GM21381 (cell line): ENCODE measurements at regions not wholly inside any gene's neighbourhood (a gene's known extent, or its start where the extent isn't known, plus 50 kb on each side); places are given as distances from the start of the nearest gene placed in this dataset.

Experiments used
- ATAC-seq: cut with Tn5 transposase; IDR thresholded peaks from one replicate; pipeline ENCODE4 v1.9.1; 2021; ENCODE audit warnings: mild to moderate bottlenecking, moderate library complexity; ENCODE audit not compliant: unreplicated experiment

DNA sequence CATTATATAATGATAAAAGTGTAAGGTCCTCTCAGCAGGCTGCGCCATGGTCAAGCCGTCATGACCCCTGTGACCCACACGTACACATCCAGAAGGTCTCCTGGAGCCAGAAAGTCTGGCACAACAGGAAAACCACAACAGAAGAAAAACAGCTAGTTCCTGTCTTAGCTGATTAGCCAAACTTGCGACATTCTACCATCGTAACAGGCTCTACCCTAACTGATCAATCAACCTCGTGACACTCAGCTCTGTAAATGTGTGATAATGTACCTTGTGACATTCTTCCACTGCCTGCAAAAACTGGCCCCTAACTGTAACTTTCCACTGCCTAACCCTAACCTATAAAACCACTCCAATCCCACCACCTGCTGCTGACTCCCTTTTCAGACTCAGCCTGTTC is 316.4 kb upstream of the TUSC1 start:
- ATAC-seq: no peak

DNA sequence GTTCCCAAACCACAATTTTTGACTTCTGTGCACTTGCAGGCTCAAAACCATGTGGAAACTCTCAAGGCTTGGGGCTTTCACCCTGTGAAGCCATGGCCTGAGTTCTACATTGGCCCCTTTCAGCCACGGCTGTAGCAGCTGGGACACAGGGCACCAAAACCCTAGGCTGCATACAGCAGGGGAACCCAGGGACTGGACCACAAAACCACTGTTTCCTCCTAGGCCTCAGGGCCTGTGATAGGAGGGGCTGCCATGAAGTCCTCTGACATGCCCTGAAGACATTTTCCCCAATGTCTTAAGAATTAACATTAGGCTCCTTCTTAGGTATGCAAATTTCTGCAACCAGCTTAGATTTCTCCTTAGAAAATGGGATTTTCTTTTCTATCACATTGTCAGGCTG is 312.1 kb upstream of the TUSC1 start:
- no peak for ATAC-seq

DNA sequence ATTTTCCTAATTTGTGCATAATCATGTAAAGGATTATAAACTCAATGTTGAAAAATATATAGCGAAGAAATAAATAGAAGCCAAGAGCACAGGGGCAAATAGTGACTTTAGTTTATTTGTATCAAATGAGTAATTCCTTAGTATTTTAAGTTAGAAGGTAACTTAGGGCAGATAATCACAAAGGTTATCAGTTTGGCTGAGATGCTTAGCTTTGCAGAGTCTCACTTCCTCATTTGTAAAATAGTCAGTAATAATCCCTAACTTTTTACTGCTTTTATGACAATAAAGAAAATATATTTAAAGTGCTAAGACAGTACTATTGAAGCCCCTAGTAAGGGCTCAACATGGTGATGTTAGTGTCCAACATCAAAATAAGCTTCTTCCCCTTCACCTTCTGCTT is 297.4 kb upstream of the TUSC1 start:
- ATAC-seq: no peak

DNA sequence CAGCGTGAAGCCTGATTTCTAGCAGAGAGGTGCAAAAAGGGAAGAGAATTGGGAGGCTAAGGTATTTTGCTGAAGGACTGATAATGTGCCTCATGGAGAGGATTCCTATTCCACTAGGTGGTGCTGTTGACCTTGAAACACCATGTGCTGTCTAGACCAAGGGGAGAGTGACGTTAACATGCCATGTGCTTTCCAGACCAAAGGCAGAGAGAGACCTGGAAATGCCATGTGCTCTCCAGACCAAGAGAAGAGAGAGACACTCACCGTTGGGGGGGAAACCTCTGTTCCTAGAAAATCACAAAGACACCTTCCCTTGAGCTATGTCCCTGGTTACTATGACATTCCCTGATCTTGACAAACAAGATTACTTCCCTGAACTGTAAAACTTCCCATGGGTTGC is 286.0 kb upstream of the TUSC1 start:
- no peak for ATAC-seq

DNA sequence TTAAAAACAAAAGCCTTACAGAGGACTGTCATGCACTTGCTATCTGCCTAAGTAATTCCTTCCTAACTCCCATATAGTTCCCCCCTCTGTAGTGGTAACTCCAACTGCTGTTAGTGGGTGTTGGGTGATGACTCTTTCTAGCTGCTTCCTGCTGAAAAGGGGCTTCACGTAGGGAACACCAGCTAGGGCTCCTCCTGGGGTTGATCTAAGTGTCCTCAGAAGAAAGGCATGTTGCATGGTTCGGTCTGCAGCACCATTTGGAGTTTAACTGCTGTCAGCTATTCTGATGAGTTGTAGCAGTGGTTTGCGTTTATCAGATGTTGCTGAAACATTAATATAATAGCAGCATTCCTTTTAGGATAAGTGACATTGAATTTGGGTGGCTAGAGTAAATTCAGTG is 281.9 kb upstream of the TUSC1 start:
- no peak for ATAC-seq

DNA sequence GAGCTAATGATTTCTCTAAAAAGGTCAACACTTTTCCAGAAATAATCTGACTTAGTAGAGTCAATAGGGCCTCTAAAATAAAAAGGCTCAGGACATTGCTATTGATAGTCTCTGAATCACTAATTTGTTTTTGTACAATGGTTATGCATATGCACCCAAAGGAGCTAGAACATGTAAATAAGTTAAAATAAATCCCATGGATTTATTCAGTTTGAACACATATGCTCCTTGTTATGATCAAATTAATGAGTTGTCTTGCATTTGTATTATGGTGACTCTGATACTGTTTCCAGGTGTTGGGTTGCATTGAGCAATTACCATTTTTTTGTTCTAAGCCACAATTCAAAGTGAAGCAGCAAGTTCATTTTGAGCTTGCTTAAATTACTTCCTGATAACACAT is 276.0 kb upstream of the TUSC1 start:
- no peak for ATAC-seq

DNA sequence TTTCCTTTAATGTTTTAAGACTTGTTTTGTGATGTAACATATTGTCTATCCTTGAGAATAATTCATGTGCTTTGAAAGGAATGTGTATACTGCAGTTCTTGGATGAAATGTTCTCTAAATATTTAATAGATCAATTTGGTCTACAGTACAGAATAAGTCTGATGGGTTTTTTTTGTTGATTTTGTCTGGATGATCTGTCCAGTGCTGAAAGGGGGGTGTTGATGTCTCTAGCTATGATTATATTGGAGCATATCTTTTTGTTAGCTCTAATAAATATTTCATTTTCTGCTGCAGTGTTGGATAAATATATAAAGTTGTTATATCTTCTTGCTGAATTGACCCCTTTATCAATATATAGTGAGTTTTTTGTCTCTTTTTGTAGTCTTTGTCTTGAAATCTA is 269.9 kb upstream of the TUSC1 start:
- ATAC-seq: no peak

DNA sequence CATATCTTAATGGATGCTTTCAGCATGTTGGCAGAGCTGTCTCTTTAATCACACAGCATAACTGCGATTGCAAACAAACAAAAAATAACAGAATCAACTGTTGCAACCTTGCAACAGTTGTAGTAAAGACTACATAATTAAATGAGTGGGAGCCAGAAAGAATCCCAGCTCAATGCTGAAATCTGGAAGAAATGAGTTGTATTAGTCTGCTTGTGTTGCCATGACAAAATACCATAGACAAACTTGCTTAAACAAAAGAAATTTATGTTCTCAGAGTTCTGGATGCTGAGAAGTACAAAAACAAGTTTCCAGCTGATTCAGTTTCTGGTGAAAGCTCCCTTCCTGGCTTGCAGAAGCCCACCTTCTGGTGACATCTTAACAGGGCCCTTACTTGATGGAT is 260.9 kb upstream of the TUSC1 start:
- no peak for ATAC-seq

DNA sequence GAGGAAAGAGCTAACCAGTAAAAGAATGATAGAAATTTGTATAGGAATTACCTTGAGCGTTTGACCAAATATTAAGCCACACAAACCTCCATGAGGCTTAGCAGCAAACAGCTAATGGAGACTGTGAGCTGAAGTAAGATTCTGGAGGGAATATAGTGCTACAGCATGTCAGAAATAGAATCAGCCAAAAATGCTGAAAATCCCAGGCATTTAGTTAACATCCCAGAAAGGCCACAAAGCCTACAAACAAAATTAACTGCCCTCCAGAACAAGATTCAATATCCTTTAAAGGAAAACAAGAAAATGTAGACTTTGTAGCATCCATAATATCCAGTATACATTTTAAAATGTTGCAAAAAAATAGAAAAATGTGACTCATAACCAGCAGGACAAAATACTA is 257.8 kb upstream of the TUSC1 start:
- no peak for ATAC-seq

DNA sequence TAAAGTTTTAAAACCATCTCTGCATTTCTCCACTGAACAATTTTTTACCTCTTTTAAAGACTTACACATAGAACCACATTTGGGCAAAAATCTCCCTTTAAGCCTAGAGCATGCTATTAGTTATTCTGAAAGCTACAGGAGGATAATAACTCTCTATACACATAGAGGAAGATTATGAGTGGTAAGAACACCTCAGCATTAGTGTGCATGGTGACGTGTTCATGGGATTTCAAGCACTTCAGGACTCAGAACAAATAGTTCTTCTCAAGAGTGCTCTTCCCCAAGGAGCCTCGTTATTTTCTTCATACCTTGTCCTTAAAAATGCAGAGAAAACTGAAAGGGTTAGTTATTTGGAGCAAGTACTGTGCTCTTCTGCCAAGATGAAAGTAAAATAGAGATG is 256.9 kb upstream of the TUSC1 start:
- no peak for ATAC-seq

DNA sequence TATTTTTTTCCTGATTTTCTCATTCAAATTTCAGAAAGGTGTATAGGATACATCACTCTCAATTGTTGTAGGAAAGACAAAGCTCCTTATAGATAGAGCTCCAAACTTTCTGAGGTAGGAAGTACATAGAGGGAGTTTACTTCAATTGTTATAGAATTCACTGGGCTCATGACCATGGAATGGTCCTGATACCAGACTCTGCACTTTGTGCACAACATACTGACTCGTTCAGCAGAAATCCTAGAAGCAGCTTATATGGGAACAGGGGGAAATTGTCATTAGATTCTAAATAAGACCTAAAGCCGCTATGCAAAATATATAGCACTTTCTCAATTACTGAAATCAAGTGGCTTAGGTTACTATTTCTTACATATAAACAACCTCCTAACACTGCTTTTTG is 240.5 kb upstream of the TUSC1 start:
- no peak for ATAC-seq

DNA sequence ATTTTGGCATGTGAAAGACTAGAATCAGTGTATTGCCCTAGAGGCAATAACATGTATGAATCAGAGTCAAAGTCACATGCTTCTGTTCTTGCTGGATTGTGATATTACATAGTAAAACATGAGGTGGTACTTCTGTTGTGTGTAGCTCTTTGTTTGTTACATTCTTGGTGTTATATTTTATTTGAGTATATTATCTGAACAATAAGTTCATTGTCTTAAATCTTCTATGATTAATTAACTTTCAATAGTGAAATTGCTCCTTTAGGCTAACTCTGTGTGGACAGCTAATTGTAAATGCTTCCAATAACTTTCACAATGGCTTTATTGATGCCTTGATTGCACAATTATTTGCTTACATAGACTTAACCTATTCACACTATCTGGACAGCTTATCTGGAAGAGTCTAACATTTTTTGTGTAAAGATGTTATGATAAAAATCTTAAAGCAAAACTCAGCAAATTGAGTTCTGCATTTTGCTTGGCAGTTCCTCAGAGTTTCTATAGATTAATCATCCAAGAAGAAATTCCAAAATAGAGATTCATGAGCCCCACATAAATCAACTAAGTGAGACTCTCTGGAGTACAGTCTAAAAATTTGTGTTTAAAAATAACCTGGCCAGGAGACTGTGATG is 239.6 kb upstream of the TUSC1 start:
- ATAC-seq: no peak

DNA sequence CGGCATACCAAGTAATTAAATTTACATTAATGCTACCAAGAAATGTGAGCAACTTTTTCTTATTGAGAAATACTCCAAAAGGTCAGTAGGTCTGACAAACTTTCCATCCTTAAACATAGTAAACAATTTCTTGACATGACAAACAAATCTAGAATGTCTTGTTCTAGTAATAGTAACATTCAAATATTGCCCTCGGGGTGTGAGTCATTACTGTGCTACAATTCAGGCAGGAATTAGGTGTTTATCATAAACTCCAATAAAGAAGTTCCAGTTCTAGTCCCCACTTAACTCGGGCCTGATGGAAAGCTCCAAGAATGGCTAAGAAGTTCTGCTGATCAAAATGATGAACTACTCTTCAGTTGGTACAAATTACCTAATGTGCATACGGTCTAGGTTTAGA is 235.6 kb upstream of the TUSC1 start:
- ATAC-seq: no peak

DNA sequence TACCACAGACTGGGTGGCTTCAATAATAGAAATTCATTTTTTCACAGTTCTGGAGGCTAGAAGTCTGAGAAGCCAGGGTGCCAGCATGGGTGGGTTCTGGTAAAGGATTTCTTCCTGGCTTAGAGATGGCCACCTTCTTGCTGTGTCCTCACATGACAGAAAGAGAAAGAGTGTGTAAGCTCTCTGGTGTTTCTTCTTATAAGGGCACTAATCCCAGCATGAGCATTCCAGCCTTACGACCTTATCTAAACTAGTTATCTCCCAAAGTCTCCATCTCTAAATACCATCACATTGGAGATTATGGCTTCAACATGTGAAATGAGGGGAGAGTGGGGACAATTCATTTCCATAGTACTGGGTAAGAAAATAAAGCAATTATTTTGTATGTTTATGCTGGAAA is 226.5 kb upstream of the TUSC1 start:
- no peak for ATAC-seq

DNA sequence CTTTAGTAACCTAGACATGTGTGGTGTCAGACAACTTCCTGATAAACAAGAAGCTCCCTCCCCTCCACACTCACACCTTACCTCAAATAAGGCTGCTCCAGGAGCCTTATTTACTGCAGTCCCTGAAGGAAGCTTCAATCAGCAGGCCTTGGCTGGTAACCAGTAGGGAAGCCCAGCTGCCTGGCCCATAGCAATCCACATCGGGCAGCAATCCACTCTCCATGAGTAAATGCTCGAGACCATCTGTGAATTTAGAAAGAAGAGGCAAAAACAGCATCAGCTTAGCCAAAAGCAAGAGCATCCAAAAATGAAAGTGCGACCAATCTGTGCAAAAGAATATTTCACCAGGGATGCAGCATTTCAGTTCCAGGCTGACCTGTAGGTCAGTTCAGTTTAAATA is 213.3 kb upstream of the TUSC1 start:
- ATAC-seq: no peak

DNA sequence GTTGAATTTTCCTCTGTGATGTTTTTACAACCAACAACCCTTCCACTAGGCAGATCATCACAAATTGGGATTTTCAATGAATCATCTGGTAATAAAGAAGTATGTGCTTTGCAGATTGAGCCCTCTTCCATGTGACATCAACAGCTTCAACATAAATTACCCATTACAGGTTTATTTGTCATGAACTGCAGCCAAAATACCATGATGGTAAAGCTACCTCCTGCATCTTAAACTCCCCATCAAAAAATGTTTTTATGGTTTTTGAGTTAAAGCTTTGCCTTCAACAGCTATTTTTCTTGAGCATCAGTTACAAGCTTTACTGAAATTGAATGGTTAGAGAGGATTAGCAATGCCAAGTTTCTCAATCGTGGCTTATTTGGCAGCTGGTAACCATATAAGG is 211.4 kb upstream of the TUSC1 start:
- ATAC-seq: no peak

DNA sequence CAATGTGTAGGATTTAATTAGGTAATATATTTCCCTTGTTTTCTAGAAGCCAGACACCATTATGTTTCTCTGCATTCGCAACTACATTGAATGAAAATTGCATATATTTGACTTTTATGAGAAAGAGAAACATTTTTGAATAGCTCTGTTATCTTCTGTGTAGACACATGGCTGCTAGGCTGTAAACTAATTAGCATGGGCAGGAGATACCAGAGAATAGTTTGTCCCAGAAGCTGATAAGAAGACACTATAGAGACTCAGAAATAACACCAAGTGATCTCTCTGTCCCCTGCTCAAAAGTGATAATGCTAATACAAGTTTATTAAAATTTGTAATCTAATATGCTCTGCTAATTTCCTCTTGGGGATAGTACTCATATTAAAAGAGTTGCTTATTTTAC is 198.0 kb upstream of the TUSC1 start:
- ATAC-seq: no peak

DNA sequence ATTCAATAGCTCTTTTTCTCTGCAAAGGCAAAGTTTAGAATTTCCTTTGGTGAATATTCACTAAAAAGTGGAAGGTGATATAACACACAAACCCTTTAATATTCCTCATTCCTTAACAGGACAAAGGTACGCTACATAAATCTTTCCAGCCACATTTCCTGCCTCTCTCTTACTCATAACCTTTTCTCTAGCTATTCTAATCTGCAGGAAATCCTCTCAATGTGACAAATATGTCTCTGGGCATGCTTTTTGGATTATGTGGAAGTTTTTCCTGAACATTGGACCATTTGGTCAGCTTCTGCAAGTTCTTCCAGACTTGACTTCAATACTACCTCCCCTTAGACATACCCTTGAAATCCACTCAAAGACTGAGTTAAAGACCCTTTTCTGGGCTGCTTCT is 186.3 kb upstream of the TUSC1 start:
- no peak for ATAC-seq

DNA sequence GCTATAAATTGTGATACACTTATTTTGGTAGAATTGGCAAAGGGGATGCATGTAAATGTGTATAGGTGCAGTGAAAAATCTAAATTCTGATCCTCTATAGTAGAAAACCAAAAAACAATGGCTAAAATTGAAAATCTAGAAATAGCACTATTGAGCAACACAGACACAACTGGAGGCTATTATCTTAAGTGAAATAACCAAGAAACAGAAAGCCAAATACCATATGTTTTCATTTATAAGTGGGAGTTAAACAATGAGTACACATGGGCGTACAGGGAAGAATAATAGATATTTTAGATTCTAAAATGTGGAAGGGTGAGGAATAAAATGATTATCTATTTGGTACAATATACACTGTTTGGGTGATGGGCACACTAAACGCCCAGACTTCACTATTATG is 183.2 kb upstream of the TUSC1 start:
- ATAC-seq: no peak

DNA sequence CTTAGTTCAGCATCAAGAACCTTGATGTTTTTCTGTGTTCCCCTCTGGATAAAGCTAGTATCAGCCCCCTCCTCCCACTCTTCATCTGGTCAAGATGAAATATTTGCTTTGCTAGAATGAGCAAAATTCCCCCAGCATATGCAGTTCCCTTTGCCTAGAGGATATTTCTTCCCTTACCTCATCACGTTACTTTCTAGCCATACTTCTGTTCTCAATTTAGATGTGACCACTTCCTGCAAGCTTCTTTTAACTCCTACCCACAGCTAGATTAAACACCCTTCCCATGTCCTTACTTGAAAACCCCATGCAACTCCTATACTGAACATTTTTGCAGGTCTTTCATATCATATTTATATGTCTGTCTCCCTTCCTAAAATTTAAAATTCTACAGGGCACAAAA is 178.9 kb upstream of the TUSC1 start:
- ATAC-seq: no peak

DNA sequence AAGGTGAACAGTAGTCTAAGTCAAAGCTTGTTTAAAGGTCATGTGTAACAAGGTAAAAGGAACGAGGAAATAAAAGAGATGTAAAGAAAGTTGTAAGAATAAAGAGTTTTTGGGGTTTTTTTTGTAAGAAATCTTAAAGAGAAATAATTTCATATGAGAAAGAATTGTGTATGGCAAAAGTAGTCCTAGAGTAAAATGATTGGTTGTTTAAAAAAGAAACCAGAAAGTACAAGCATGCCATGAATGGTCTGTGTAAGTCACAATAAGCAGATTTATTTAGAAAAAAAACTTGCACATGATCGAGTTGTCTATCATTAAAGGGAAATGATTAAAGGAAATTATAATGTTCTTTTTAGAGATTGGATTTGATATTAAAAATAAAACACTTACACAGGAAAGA is 172.6 kb upstream of the TUSC1 start:
- ATAC-seq: no peak

DNA sequence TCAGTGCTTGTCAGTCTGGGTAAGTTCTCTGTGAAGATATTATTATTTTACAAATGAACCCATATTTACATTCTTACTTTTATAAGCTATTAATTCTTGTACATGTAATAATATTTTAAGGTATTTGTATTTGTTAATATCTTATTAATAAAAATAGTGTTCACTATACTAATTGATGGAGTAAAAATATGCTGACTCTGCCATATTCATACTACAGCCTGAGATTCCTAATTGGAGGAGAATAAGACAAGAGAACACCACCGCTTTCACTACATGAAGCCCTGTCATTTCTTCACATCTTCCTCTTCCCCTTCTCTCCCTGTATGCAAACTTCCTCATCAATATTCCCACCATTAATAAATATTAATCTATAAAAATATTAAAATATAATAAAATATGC is 167.6 kb upstream of the TUSC1 start:
- ATAC-seq: no peak

DNA sequence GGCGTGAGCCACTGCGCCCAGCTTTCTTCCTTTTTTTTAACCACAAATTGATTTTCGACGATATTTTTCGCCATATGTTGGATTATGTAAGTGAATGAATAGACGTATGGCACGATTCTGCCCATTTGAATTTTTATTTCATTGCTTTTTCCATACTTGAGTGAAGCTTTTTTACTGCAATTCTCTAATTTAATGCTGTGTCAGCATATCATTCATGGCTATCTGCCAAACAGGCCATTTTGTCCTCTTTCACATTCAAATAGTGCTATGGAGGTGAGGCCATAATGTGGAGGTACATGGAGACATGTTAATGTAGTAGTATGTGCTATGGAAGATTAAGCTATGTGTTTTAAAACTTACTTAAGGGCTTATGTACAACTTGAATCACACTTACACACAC is 152.1 kb upstream of the TUSC1 start:
- no peak for ATAC-seq

DNA sequence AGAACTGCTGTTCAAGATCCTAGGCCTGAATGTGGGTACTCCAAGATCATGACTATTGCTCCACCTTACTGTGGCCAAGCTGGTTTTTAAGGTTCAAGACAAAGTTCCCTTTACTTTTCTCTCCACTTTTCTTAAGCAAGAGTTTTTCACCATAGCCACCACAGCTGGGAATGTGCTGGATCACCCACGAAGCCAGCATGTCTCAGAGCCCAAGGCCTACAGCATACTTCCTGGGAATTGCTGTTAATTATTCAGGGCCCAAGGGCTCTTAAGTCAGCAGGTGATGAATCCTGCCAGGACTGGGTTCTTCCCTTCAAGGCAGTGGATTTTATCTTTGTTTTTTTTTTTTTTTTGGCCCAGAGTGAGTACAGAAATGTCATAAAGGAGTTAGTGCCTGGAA is 149.4 kb upstream of the TUSC1 start:
- no peak for ATAC-seq
